HG03064 (cell line): ENCODE measurements at regions not wholly inside any gene's neighbourhood (a gene's known extent, or its start where the extent isn't known, plus 50 kb on each side); places are given as distances from the start of the nearest gene placed in this dataset.

Experiments used
- ATAC-seq: cut with Tn5 transposase; IDR thresholded peaks from one replicate; pipeline ENCODE4 v1.9.1; 2021; ENCODE audit warnings: low read depth; ENCODE audit not compliant: unreplicated experiment

DNA sequence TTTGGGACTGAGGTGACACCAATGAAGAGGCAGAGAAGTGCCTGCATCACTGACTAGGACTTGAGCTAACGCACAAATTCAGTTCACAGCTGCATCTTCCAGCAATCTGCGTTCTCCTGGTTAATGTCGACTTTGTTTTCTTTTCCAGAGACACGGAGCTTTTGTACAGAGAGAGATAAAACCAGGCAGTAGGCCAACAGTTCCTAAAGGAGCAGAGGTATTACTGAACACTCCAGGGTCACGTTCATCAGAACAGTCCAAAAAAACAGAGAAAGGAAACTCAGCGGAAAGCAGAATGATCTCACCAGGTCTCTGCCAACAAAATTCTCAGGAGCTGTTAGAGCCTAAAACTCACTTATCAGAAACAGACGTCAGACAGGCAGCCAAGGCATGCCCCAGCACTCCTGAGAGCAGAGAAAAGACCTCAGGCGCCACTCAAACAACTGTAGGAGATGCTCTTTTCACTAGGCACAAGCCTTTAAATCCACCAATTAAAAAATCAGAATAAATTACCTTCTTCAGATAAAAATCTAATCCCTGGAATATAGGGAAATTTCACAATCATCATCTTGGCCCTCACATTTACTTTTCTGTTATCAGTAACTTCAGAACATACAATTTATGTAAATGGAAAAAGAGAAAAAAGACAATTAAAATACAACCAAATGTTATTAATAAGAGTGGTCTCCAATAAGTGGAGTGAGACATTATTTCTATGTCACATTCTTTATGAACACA, 95.9 kb upstream of the SPTBN1 start:
- no peak for ATAC-seq

DNA sequence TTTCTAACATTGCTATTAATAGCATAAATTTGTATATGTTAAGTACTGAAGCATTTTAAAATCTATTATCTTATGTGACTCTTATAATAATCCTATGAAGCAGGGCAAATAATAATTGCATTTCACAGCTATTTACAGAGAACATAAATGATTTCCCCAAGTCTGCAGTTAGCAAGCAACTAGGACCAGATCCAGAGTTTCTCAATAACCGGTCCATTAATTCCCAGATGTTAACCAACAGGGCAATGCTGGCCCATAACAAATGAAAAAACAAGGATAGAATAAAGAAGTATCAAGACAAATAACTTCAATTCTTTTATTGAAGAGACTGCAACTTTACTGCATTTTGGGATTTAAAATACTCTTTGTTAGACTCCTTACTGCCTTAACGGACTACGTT, 91.7 kb upstream of the SPTBN1 start:
- no peak for ATAC-seq

DNA sequence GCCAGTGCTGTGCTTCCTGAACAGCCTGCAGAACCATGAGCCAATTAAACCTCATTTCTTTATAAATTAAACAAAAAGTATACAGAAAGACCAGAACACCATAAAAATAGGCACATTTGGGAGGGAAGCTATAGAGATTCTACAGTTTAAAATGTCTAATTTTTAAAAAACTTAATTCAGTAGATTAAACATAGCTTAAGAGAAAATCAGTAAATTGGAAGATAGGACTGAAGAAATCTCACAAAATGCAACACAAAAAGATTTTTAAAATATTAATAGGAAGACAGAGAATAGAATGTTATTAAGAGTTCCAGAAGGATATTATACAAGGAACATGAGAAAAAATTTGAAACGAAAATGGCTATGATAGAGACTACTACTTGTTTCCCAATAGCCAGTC, 90.5 kb upstream of the SPTBN1 start:
- no peak for ATAC-seq

DNA sequence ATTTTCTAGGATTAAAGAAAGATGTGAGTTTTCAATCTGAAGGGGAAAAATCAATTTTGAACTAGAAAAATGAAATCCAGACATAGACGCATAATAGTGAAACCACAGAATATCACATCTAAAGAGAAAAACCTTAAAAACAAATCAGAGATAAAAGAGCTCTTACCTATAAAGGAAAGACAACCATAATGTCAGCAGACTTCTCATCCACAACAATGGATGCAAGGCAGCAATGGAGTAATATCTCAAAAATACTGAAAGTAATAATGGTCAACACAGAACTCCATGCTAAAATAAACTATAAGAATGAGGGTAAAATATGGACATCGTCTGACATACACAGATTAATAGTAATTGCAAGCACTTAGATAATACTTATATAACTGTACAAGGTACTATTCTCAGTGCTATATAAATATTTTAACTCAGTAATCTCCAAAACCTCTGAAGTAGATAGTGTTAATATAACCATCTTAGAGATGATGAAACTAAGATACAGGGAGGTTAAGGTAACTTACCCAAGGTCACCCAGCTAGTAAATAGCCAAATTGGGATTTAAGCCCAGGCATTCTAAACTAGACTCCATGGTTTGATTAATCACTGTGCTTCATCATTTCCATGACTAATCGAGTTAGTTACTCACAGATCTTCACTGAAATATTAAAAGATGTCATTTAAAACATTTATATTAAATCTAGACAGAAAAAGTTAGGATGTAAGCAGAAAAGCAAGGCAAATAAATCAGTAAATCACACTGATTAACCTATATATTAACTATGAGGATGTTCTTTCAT, 89.4 kb upstream of the SPTBN1 start:
- no peak for ATAC-seq

DNA sequence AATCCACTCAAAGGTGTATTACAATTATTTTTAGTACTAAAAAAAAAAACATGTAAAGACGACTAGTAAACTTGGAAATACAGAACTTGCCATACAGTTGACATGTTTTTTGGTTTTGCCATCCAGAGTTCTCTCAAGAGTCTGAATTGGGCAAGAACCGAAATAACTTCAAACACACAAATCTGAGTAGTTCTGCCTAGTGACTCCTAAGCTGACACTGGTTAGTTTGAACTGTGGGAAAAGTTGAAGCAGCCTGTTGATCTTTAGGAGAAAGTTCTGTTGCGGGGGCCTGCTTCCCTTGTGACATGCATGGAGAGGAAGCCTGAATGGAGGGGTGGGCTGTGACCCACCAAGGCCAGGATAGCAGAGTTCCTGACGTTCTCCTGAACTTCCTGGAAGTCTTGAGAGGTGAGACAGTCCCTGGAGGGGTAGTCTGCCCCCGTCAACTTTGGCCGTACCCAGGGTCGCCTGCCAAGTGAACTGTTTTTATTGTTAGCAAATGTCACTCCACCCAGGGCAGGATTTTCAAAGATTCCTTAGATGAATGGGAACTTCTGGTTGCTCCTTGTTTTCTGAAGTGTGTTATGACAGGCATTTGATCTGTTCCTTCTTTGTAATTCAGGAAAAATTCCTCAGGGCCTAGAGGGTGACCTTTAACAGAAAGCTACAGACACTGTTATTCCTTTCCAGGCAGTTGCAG, 85.6 kb upstream of the SPTBN1 start:
- ATAC-seq = no peak

DNA sequence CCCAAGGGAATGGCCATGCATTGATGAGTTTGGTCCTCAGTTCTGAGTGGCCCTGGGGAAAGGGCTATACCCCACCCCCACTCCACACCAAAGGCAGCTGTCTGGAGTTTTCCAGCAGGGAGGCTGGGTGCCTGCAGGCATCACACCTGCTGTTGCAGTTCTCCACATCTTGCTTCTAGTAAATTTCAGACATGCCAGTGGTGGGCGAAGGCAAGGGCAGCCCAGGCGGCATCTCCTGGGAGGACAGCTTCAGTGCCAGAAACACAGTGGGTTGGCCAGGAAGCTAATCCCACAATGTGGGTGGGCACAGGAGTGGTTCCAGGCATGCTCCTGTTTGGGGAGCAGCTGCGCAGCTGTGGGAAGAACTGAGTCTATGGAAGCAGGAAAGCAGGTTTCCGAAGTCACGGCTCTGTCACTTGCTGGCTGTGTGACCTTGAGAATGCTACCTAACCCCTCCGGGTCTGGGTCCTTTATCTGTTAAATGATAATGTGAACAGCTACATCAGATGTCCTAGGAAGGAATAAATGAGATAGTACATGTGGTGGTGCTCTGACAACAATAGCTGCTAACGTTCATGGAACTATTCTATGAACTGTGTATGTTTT, 84.6 kb upstream of the SPTBN1 start:
- no peak for ATAC-seq

DNA sequence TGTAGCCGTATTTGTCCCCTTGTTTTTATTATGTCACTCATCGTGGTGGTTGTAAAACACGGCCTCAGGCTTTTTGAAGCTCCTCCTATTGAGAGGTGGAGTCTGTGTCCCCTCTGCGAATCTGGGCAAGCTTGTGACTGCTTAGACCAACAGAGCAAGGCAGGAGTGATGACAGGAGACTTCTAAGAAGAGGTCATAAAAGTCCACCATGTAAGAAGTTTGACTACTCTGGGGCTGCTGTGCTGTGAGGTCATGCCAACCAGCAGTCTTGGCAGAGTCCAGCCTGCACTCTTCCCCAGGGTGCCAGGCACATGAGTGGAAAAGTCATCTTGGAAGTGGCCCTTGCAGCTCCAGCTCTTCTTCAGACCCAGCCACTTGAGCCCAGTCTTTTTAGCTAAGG, 83.8 kb upstream of the SPTBN1 start:
- no peak for ATAC-seq

DNA sequence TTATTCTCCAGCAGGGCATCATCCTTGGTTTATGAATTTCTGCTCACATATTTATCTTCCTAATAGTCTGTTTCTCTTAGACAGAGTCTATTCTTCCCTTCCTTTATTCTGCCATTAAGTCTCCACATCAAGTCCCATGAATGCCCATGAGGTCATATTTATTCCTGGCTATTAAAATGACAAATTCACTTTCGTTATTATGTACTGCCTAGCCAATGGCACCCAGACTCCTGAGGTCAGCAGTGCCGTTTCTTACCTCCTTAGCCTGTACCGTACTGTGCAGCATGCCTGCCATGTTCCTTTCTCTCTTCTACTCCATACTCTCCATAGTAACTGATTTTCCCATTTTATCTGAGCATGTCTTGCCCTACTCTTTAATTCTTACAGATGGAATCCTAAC, 82.3 kb upstream of the SPTBN1 start:
- ATAC-seq = no peak

DNA sequence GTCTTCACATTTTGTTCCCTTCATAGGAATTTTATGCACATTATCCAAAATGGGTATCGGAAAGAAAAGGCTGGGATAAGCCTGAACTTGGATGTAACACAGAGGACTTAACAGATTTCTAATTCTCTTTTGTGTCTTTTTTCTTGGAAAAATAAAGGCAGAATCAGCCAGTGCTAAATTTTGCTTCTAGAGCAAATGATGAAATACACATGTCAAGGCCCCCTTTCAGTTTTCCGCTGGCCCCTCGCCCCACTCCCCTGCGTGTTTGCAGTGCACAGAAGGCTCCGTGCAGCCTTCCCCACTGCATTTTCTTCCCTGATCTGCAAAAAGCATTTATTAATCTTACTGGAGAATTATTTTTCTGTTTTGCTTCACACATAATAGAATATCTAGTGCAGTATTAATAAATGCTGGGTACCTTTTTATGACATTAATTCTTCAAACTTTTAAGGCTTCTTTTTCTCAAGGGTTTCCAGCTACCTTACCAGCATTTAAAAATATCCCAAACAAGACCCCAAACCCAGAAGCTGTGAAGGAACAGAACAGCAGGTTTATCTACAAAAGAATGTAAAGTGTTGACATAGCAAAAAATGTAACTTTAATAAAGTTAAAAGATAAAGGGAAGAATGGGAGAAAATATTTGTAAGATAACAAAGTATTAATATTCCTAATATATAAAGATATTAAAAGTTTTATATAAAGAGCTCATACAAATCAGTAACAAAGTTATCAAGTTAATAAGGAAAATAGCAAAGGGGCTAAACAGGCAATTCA, 81.3 kb upstream of the SPTBN1 start:
- no peak for ATAC-seq

DNA sequence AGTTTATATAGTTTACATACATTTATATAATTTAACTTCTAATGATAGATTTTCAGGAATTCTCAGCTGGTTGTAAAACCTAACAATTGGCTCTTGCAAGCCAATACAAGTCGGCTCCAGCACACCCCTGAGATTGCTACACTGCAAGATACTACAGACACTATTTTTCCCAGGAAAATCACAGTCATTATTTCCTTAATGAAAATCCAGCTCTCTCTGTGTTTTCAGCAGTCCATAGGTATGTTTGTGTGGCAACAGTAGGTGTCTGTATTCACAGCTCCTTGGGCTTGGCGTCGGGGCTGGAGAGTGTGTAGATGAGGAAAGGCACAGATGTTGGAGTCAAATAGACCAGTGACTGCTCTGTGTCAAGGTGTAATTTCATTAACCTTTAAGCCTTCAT, 78.7 kb upstream of the SPTBN1 start:
- no peak for ATAC-seq

DNA sequence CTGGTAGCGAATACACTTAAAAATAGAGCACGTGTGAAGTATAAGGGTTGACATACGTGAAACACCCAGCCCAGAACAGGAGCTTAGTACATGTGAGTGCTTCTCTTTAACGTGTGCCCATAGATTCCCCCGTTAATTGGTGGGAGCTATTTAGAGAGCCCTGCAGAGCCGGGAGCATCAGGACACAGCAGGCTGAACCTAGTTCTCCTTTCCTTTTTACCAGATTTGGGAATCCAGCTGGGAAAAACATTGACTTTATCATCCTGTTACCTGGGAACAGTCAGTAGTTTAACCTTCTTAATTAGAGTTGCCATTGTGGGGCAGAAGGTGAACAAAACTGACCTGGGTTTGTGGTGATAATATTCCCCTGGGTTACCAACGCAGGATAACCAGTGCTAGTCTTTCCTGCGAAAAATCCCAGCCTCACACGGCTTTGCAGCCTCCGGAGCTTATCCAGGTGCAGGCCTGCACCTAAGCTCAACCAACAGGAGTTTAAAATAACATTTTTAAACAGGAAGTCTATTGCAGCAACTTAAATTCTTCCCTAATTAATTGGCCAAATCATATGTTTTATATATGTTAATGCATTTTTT, 78.1 kb upstream of the SPTBN1 start:
- ATAC-seq = no peak

DNA sequence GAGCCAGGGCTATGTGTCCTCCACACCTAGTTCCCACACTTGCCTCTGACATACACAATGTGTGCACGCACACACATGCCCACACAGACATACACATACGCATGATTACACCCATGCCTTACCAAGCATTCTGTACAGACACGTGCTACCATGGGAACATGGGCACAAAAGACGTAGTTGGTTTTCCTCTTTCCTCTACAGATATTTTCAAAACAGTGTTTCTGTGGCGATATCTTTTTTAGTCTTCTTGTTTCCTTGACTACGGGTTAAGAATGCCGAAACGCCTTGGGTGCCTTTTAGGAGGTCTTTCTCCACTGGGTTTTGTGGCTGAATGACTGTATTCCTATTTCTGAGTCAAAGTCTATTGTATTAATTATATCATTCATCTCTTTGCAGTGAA, 75.5 kb upstream of the SPTBN1 start:
- no peak for ATAC-seq

DNA sequence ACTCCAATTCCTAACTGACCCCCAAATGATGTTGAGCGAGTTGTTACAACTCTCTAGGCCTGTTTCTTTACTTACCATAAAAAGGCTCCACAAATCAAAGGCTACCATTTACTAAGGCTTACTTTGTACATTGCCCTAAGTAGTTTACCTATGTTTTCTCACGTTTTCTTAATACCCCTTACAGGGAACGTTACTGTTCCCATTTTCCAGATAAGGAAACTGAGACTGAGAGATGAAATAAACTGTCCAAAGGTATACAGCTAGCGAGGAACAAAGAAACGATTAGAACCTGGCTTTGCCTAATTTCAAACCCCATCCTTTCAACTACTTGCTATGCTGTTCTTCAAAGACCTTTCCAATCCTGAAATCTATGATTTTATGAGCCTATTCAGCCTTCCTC, 74.8 kb upstream of the SPTBN1 start:
- no peak for ATAC-seq

DNA sequence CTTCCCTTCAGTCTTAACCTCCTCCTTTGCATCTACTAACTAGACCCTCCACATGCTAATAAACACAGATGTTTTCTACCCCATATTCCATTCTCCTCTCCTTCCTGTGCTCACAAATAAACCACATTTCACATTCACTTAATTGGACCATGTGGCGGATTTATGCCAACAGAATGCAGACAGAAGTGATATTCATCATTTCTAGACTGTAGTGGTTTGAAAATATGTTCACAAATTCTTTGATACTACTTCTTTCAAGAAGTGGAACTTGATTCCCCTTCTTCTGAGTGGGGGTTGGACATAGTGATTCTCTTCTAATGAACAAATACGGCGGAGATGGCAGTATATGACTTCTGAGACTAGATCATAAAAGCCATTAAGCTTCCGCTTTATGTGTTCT, 73.5 kb upstream of the SPTBN1 start:
- no peak for ATAC-seq

DNA sequence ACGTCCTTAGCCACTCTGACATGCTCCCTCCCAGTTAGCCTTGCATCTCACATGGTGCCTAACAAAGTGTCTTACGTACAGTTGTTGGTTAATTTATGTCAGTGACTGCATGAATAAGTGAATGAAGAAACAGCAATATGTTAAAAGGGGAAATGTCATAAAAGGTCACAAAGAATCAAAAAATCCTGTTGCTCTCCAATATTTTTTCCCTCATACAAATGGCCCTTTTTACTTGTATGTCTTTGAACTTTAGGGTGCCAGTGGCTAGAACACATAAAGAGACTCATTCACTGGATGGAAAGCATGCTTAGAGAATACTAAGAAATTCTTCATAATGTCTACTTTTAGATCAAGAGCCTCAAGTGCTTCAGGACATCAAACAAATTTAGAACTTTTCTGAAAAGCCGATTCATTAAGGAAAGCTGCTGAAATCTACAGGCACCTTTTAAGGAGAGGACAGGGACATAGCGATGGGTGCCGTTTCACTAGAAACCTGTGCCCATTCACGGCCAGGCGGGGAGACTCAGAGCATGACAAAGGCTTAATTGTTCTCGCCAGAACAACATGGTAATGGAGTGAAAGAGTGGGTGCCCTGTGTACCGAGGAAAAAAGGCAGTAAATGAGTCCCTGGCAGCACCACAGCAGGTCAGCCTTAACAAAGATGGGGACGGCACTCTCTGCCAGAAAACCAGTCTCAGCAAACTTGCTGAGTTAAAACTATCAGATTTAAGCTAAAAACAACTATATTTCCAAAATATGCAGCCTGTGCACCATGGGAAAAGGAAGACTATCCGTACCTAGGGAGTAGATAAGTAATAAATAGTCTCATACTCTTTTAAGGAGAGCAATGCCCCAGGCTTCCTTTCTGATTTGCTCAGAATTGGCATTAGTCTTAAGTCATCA, 71.6 kb upstream of the SPTBN1 start:
- ATAC-seq = no peak

DNA sequence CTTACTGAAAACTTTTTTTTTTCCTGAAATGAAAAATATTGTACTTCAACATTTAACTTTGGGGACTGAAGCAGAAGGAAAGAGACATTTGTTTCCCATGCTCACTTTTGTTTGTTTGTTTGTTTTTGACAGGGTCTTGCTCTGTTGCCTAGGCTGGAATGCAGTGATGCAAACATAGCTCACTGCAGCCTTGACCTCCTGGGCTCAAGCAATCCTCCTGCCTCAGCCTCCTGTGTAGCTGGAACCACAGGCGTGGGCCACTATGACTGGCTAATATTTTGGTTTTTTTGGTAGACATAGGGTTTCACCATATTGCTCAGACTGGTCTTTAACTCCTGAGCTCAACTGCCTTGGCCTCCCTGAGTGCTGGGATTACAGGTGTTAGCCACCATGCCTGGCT, 70.9 kb upstream of the SPTBN1 start:
- ATAC-seq = no peak

DNA sequence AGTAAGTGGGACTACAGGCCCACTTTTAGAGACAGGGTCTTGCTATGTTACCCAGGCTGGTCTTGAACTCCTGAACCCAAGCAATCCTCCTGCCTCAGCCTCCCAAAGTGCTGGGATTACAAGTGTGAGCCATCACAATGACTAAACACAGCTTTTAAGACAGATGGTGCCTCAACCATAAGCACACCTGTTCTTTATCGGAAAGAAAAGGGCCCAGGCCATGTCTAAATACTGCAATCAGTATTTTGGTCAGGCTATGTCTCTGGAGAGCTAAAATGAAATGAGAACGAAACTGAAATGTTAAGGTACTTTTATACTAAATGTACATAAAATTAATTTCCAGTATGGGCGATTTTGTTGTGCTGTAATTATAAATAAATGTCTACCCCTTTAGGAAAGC, 69.5 kb upstream of the SPTBN1 start:
- ATAC-seq = no peak

DNA sequence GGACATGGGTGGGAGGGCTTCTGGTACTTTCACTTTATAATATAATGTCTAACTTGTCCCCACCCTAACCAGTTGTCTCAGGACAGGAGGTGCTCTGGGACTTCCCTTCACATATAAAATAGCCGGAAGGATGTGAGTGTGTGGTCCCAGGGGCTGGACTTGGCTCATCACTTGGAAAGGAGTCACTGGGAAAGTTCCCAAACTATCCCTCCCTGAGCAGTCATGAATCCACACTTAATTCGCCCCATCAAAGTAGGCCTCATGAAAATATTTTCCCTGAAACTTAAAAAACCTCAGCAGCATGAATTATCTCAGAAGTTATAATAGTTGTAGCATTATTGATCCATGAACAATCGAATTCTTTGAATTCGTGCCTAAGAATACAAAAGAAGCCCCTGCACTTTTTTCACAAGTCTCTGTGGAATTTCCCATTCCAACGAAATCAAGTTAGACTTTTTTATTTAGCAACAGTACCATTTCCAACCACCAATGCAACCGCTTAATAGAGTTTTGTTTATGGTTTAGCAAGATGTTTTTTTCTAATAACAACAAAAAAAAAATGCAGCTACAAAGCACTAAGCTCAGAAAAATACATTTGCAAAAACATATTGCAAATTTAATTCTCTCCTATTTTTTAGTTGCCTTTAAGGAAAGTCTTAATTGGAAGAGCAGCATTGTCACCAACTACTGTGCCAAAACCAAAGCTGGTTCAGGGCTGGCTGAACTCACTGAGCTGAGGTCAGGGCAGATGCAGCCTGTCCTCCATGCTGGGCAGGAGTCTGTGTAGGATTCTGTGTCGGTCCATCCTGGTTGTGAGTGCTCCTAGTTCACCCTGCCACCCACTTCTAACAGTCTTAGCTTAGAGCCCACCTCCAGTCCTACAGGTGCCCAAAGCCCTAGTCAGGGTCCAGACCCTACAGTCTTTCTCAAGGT, 68.8 kb upstream of the SPTBN1 start:
- no peak for ATAC-seq
